T-helper 1 cell (primary cell): ENCODE measurements at regions not wholly inside any gene's neighbourhood (a gene's known extent, or its start where the extent isn't known, plus 50 kb on each side); places are given as distances from the start of the nearest gene placed in this dataset.
"Not testable (repeated sequence)": the region's sequence is repeated elsewhere in the genome, so short reads cannot be mapped to it uniquely, and the experiment has no call there.

Experiments used
- DNase-seq, 5 donors: peaks; one replicate each; pipeline ENCODE4 v3.0.0-alpha.2; 2012 to 2020

- no peak for DNase-seq
Measured at GRCh38 chr9:19651681-19652080, 137.2 kb downstream of the SLC24A2 start.

GRCh38 chr9:19650312-19650711 is 138.5 kb downstream of the SLC24A2 start:
- no peak for DNase-seq

GRCh38 chr9:19649336-19650041 is 139.3 kb downstream of the SLC24A2 start:
- DNase-seq: no peak

- DNase-seq: no peak
Measured at GRCh38 chr9:19648672-19649071, 140.2 kb downstream of the SLC24A2 start.

GRCh38 chr9:19643875-19644274 is 145.0 kb downstream of the SLC24A2 start:
- no peak for DNase-seq

GRCh38 chr9:19642256-19642655 is 146.6 kb downstream of the SLC24A2 start:
- DNase-seq: no peak

- DNase-seq: no peak
Measured at GRCh38 chr9:19641046-19641445, 147.8 kb downstream of the SLC24A2 start.

GRCh38 chr9:19640014-19640413 is 148.8 kb downstream of the SLC24A2 start:
- DNase-seq: no peak

GRCh38 chr9:19637084-19637483 is 151.8 kb downstream of the SLC24A2 start:
- no peak for DNase-seq

GRCh38 chr9:19634881-19635280 is 154.0 kb downstream of the SLC24A2 start:
- DNase-seq: no peak

GRCh38 chr9:19631181-19631580 is 157.7 kb downstream of the SLC24A2 start:
- no peak for DNase-seq

GRCh38 chr9:19630760-19631159 is 158.1 kb downstream of the SLC24A2 start:
- no peak for DNase-seq

- no peak for DNase-seq
Measured at GRCh38 chr9:19629488-19629887, 159.3 kb downstream of the SLC24A2 start.

- DNase-seq: not testable (repeated sequence)
Measured at GRCh38 chr9:19625426-19625825, 163.4 kb downstream of the SLC24A2 start.

- no peak for DNase-seq
Measured at GRCh38 chr9:19624519-19624918, 164.3 kb downstream of the SLC24A2 start.

GRCh38 chr9:19623941-19624340 is 164.9 kb downstream of the SLC24A2 start:
- no peak for DNase-seq

GRCh38 chr9:19620326-19620725 is 168.5 kb downstream of the SLC24A2 start:
- no peak for DNase-seq

- DNase-seq: no peak
Measured at GRCh38 chr9:19619221-19619620, 169.6 kb downstream of the SLC24A2 start.

GRCh38 chr9:19618816-19619215 is 170.0 kb downstream of the SLC24A2 start:
- no peak for DNase-seq

GRCh38 chr9:19615036-19615624 is 173.7 kb downstream of the SLC24A2 start:
- DNase-seq: no peak

GRCh38 chr9:19614294-19614693 is 174.5 kb downstream of the SLC24A2 start:
- DNase-seq: no peak

GRCh38 chr9:19600538-19600937 is 188.3 kb downstream of the SLC24A2 start:
- no peak for DNase-seq

GRCh38 chr9:19598722-19599121 is 189.9 kb downstream of the ACER2 start:
- DNase-seq: no peak

- no peak for DNase-seq
Measured at GRCh38 chr9:19597176-19597575, 188.4 kb downstream of the ACER2 start.

GRCh38 chr9:19595003-19595402 is 186.2 kb downstream of the ACER2 start:
- no peak for DNase-seq
